ENCODE measurements at regions not wholly inside any gene's neighbourhood (a gene's known extent, or its start where the extent isn't known, plus 50 kb on each side); places are given as distances from the start of the nearest gene placed in this dataset.

- no peak for TF ChIP-seq CTCF (IDR thresholded peaks at IDR 0.05; ENCODE audit: insufficient read depth, low read length, severe bottlenecking)
- Histone ChIP-seq H3K4me3 (ENCODE audit: low read depth, low read length) (no peak overlapping the region), H3K36me3 (ENCODE audit: control insufficient read depth, insufficient read depth, low read length) (no peaks in the 10 kb centered on the region), H3K27me3 (ENCODE audit: control insufficient read depth, insufficient read depth, low read length) (no peaks in the 10 kb centered on the region)
- FAIRE-seq (no peak), DNase-seq (ENCODE audit: low read depth) (no peak)
Measured at GRCh38 chr6:37115236-37115895, 54.6 kb upstream of the PIM1 start.

- FAIRE-seq, result no peak
Measured at GRCh38 chr6:37116326-37116725, 53.6 kb upstream of the PIM1 start.

GRCh38 chr6:37119387-37119886 lies 50.5 kb upstream of the PIM1 start:
- no peak for TF ChIP-seq CTCF (IDR thresholded peaks at IDR 0.05; ENCODE audit: insufficient read depth, low read length, severe bottlenecking)
- Histone ChIP-seq H3K36me3 (ENCODE audit: control insufficient read depth, insufficient read depth, low read length) (no peaks in the 10 kb centered on the region), H3K27me3 (ENCODE audit: control insufficient read depth, insufficient read depth, low read length) (no peaks in the 10 kb centered on the region), H3K4me3 (ENCODE audit: low read depth, low read length) (no peak overlapping the region)
- DNase-seq (ENCODE audit: low read depth), result no peak
- FAIRE-seq, result no peak

More at GRCh38 chr6:37116326-37116725, 53.6 kb upstream of the PIM1 start:
- no peaks in the 10 kb centered on the region for H3K27me3 ChIP-seq (ENCODE audit: control insufficient read depth, insufficient read depth, low read length)
- no peak for TF ChIP-seq CTCF (IDR thresholded peaks at IDR 0.05; ENCODE audit: insufficient read depth, low read length, severe bottlenecking)
- no peak overlapping the region for H3K4me3 ChIP-seq (ENCODE audit: low read depth, low read length)
- H3K36me3 ChIP-seq (ENCODE audit: control insufficient read depth, insufficient read depth, low read length), result no peaks in the 10 kb centered on the region
- DNase-seq (ENCODE audit: low read depth), result no peak

All from bronchial epithelial cell (primary cell).